NCI-H1105 (cell line): ENCODE measurements at regions not wholly inside any gene's neighbourhood (a gene's known extent, or its start where the extent isn't known, plus 50 kb on each side); places are given as distances from the start of the nearest gene placed in this dataset.

Experiments used
- DNase-seq: peaks from one replicate; lab custom pipeline; 2025; lab: John Stamatoyannopoulos, UW

DNA sequence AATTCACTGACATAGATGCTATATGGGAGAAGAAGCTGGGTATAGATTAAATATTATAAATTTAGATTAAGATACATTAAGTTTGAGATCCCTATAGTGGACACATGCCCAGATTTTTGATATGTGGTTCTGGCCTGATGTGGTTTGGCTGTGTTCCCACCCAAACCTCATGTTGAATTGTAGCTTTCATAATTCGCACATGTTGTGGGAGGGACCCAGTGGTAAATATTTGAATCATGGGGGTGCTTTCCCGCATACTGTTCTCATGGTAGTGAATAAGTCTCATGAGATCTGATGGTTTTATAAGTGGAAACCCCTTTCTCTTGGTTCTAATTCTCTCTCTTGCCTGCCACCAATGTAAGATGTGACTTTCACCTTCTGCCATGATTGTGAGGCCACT is 189.4 kb upstream of the CD96 start:
- no peak for DNase-seq

DNA sequence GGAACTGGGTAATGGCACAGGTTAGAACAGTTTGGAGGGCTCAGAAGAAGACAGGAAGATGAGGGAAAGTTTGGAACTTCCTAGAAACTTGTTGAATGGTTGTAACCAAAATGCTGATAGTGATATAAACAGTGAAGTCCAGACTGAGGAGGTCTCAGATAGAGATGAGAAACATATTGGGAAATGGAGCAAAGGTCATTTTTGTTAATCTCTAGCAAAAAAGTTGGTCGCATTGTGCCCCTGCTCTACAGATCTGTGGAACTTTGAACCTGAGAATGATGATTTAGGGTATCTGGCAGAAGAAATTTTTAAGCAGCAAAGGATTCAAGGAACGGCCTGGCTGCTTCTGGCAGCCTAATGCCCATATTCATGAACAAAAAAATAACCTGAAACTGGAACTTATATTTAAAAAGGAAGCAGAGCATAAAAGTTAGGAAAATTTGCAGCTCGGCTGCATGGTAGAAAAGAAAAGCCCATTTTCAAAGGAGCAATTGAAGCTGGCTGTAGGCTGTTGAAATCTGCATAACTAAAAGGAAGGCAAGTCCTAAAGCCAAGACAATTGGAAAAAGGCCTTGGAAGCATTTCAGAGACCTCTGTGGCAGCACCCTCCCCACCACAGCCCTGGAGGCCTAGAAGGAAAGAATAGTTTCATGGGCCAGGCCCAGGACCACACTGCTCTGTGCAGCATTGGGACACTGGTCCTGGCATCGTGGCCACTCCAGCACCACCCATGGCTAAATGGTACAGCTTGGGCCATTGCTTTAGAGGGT is 182.6 kb upstream of the CD96 start:
- DNase-seq = no peak

DNA sequence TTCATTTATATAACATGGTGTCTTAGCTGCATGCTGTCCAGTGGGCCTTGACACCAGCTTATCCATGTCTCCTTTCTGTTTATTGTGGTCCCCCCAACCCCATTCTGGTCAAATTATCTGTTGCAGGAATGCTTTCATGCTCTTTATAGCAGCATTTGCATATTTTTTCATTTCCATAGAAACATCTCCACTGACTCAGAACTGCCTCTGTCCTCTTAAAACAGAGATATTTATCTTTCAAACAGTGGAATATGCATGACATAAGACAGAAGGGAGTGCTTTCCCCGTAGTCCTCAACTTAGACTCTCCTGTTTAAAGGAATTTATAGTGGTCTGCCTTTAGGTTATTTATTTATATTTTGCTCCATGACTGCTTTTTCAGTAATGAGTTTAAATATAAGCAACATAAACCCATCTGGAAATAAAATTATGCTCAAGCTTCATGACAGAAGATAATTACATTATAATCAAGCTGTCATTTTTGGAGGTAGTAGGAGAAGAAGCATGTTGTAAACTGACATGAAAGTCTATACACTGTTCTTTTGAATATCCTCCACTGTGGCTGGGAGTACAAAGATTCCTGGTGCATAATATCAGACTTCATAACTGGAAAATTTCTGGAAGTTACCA is 179.5 kb upstream of the CD96 start:
- DNase-seq = no peak

DNA sequence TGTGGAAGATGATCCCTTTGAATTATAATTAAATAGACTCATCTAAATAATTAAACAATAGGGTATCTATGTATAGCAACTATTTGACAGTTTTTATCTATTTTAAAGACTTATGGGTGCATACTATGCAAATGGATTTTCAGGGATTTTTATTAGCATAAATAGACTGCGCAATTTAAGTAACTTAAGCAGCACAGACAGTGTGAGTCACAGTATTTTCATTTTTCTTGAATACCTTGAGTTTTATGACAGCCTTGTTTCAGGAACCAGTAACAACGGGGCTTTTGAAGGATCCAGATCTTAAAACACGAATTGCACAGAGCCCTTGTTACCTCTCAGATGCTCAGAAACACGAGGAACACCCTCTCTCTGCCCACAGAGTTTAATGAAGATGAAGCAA is 175.5 kb upstream of the CD96 start:
- no peak for DNase-seq

DNA sequence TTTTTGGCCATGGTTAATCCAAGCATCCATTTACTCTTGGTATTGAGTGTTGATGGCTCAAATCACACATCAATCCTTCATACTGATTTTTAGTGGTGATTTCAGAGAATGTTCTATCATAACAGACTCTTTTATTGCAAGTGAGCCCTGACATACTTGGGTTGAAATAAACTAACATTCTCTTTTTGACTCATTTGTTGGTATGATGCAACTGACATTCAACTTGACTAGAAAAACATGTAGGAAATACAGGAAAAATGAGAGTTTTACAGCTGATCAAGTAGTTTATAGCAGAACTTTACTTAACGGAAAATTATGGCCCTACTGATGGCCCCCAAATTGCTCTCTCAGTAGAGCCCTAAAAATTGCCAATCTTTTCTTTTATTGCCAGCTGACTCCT is 173.9 kb upstream of the CD96 start:
- no peak for DNase-seq

DNA sequence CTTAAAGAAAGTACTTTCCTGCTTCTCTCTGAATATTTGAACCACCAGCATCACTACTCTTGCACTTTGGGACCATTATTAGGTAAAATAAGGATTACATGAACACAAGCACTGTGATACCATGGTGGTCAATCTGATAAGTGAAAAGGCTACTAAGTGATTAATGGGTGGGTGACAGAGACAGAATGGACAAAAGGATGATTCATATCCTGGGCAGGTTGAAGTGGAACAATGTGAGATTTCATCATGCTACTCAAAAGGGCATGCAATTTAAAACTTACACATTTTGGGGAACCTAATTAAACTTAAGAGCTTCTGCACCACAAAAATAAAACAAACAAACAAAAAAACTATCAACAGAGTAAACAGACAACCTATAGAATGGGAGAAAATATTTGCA is 172.0 kb upstream of the CD96 start:
- DNase-seq = no peak

DNA sequence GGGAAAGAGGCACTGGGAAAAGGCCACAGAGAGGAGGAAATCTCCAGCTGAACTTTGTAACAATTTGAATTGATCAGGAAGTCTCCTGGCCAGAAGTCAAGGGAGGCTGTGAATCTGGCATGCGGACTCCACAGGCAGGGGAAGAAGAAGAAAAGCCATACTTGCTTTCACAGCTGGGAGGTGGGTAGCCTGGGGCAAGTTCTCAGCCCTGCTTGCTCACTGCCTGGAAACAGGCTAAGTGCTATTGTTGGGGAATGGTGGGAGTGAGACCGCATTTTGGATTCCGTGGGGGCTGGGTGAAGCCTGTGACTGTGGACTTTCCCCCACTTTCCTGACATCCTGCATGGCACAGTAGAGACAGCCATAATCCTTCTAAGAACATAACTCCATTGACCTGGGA is 168.8 kb upstream of the CD96 start:
- no peak for DNase-seq

DNA sequence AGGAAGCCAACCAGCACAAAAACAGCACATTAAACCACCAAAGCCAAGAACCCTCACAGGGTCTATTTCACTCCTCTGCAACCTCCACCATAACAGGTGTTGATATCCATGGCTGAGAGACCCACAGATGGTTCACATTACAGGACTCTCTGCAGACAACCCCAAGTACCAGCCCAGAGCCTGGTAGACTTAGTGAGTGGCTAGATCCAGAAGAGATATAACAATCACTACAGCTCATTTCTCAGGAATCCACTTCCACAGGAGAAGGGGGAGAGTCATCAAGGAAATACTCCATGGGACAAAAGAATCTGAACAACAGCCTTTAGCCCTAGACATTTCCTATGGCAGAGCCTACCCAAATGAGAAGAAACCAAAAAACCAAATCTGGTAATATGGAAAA is 168.1 kb upstream of the CD96 start:
- no peak for DNase-seq

DNA sequence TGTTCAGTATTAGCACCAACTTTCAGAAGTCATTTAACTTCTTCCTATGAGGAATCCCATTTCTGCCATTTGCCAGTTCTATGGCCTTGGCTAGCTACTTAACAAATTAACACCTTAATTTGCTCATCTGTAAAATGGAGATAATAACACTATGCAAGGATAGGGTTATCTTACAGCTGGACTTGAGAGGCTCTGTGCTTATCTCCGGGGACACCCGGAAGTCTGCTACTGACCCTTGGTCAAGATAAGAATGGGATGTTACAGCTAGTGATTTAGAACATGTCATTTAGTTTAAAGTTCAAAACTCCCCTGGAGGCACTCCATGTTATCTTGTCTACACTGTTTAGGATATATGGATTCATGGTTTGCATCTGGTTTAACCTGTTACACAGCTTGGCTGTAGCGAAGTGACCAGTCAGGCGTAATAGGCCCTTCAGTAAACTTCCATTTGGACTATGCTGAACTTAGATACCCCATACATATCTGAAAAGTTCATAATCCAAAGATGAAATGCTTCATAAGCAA is 156.0 kb upstream of the CD96 start:
- no peak for DNase-seq

DNA sequence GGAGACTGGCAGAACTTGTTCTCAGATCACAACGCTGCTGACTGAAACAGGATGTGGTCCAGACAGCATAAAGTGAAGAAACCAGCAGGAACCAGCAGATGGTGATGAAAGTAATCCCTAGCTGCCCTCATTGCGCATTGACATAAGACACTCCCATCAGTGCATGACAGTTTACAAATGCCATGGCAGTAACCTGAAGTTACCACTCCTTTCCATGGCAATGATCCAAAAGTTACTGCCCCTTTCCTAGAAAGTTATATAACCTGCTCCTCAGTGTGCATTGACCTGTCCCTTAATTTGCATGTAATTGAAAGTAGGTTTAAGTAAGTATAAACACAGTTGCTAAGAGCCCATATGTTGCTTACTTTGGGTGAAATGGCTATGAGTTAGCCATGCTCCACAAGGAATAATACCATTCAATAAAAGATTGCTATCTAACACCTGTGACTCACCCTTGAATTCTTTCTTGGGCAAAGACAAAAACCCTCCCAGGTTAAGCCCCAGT is 149.1 kb upstream of the CD96 start:
- no peak for DNase-seq

DNA sequence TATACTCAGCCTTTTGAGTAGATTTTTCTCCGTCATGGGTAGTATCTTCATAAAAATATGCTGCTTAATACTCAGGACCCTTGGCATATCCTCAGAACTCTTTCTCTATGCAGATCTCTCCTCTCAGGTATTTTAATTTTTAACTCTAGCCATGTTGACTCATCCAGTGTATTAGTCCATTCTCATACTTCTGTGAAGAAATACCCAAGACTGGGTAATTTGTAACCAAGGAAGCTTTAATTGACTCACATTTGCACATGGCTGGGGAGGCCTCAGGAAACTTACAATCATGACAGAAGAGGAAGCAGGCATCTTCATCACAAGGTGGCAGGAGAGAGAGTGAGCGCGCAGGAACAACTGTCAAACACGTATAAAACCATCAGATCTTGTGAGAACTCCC is 129.3 kb upstream of the CD96 start:
- DNase-seq = no peak

DNA sequence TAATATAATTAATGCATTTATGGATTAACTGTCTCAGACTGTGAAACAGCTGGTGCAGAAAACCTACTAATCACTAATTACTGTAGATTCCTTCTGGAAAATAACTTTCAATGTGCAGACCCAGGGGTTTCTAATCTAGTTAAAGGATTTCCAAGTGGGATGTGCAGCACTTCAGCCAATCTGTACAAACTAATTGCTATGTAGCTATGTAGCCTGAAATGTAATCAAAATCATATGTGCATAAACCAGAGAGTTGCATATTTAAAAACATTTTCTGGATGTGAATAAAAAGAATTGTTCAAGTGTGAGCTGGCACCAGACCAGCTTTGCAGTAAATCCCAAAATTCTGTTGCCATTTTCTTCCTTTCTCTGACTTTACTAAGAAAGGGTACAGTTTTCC is 127.5 kb upstream of the CD96 start:
- DNase-seq = no peak

DNA sequence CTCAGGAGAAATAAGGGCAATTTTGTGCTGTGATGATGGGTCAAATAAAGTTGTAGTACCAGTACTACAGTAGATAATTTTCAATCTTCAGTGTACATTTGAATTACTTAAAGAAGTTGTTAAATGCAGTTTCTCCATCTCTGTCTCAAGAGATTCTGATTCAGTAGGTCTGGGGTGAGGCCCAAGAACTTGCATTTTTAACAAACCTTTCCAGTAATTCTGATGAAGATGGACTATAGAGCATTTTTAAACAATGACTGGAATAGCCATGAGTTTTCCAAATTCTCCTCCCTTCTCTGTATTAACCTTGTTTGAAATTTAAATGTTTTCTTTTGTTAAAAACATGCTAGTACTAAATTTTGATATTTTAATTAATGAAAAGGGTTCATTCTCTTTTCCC is 127.0 kb upstream of the CD96 start:
- DNase-seq = no peak

DNA sequence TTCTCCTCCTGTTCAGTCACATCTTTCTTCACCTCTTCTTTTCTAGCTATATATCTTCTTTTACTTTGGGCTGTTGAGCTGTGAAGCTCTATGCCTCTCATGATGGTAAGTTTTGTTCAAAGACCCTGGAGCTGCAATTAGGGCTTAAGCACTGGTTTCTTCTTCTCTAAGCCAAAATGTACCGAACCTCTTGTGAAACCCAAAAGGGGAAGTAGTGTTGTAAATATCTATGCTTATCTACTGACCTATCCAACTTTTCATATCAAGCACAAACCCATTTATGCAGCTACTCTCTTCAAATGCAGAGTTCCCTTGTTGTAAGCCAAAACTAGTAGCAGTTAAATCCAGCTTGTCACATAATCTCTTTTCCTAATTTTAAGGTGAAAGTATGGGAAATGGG is 123.6 kb upstream of the CD96 start:
- no peak for DNase-seq

DNA sequence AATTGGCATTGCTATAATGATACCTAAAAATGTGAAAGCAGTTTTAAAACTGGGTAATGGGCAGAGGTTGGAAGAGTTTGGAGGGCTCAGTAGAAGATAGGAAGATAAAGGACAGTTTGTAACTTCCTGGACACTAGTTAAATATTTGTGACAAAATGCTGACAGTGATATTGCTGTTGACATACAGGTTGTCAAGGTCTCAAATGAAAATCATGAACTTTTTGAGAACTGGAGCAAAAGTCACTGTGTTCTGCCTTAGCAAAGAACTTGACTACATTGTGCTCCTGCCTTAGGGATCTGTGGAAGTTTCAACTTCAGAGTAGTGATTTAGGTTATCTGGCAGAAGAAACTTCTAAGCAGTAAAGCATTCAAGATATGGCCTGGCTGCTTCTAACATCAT is 113.7 kb upstream of the CD96 start:
- DNase-seq = no peak

DNA sequence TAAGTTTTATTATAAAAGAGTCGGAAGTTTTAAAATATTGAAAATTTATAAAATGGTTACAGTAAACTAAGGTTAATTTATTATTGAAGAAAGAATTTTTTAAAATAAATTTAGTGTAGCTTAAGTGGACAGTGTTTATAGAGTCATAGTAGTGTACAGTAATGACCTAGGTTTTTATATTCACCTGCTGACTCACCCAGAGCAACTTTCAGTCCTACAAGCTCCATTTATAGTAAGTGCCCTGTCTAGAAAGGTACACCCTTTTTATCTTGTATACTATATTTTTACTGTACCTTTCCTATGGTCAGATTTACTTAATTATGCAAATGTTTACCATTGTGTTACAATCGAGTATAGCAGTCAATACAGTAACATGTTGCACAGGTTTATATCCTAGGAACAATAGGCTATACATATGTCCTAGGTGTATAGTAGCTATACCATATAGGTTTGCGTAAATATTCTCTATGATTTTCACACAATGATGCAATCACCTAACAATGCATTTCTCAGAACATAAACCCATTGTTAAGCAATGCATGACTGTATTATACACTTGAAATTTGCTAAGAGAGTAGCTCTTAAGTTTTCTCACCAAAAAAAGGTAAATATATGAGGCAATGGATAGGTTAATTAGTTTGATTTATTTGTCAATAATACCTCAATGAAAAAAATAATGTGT is 106.9 kb upstream of the CD96 start:
- no peak for DNase-seq

DNA sequence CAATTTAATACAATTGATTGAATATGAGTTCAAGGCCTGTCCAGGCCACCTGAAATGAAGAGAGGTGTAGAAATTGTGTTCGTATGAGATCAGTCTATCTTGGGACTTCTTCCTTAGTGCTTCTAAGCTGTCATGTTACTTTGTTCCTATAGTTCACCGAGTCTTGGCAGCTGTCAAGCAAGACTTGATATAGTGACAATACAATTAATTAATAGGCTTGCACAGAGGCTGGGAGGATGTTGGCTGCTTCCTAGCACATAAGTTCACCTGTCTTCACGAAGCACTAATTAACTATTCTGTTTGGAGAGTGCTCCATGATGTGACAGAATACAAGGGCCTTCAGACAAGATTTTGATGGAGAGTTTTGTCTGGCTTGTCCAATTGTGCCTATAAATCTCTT is 103.7 kb upstream of the CD96 start:
- DNase-seq = no peak

DNA sequence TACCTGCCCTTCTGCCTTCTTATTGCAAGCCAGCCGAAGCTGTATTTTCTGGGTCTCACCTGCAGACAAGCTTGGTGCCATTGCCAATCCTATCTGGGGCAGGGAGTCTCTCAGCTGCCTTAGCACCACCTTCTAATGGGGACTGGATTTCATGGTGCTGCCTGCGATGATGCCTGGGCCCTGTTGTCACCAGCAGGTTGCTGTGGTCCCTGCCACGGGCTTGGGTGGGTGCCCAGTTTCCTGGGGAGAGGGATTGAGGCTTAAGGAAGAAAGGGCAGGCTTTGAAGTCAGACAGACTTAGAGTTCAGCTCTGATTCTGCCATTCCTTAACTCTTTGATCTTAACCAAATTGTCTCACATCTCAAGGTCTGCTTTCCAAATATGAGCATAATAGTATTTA is 87.4 kb upstream of the CD96 start:
- no peak for DNase-seq

DNA sequence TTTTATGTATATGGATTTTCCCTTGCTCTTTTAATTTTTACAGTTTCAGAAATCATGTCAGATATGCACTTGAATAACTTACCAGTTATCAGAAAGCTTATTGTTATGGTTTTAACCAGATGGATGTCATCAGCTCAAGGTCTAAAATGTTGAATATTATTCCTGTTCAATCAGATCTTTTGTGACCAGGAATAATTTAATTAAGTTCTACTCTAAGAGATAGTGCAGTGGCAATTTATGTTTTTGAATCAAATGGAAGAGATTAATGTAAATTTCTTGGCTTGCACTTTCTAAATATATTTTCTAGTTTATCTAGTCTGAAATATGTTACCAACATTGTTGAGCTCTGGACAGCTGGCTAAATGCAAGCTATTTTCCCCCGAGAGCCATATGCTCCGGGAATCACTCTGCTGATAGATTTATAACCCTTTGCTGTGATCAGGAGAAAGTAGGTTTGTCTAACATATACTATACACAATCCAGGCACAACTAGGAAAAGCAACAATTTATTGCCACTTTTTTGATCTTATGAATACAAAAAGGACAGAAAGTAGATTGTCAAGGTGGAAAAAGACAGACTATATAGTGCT is 76.8 kb upstream of the CD96 start:
- DNase-seq = no peak

DNA sequence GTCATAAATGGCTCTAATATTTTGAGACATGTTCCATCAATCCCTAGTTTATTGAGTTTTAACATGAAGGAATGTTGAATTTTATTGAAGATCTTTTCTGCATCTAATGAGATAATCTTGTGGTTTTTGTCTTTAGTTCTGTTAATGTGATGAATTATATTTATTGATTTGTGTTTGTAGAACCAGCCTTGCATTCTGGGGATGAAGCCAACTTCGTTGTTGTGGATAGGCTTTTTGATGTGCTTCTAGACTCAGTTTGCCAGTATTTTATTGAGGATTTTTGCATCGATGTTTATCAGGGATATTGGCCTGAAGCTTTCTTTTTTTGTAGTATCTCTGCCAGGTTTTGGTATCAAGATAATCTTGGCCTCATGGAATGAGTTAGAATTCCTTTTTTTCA is 72.0 kb upstream of the CD96 start:
- no peak for DNase-seq

DNA sequence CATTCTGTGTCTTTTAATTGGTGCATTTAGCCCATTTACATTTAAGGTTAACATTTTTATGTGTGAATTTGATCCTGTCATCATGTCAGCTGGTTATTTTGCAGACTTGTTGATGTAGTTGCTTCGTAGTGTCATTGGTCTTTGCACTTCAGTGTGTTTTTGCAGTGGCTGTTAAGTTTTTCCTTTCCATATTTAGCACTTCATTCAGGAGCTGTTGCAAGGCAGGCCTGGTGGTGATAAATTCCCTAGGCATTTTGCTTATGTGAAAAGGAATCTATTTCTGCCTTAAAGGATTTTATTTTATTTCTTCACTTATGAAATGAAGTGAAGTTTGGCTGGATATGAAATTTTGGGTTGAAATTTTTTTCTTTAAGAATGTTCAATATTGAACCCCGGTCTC is 70.2 kb upstream of the CD96 start:
- DNase-seq = no peak

DNA sequence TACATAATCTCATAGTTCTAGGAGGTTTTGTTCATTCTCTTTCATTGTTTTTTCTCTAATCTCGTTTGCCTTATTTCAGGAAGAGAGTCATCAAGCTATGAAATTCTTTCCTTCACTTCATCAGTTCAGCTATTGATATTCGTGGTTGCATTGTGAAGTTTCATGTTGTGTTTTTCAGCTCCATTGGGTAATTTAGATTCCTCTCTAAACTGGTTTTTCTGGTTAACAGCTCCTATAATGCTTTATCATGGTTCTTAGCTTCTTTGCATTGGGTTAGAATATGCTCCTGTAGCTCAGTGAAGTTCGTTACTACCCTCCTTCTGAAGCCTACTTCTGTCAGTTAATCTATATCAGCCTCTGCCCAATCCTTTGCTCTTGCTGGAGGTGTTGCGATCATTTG is 69.4 kb upstream of the CD96 start:
- no peak for DNase-seq

DNA sequence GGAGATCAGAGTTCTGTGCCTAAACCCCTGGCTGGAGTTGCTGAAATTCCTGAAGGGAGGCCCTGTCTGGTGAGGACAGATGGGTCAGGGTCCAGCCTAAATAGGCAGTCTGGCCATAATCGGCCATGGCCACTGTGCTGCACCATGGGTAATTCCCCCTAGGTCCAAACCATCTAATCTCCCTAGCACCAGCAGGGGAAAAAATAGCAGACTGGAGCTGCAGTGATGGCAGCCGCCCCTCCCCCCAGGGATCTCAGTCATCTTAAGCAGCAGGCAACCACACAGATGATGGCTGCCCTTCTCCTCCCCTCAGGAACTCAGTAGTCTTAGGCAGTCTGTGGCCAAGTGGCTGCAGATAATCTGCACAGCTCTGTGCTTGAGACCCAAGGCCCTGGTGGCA is 68.4 kb upstream of the CD96 start:
- no peak for DNase-seq
